ENCODE measurements at regions not wholly inside any gene's neighbourhood (a gene's known extent, or its start where the extent isn't known, plus 50 kb on each side); places are given as distances from the start of the nearest gene placed in this dataset.

- TF ChIP-seq POLR2A (IDR thresholded peaks at IDR 0.05) (no peak), CTCF (IDR thresholded peaks at IDR 0.05) (no peak), POLR2AphosphoS5 (IDR thresholded peaks at IDR 0.05) (no peak), EP300 (IDR thresholded peaks at IDR 0.05) (no peak)
Measured at GRCh38 chr10:2745666-2746065, 321.7 kb upstream of the PFKP start.
